H1 (cell line): ENCODE measurements at regions not wholly inside any gene's neighbourhood (a gene's known extent, or its start where the extent isn't known, plus 50 kb on each side); places are given as distances from the start of the nearest gene placed in this dataset.

Source experiments
- ASH2L ChIP-seq: fragments of 200-600, 300-600 bp; sonication (generic); IDR thresholded peaks from one replicate; pipeline ENCODE4 v1.7.1; 2017; ENCODE audit warnings: low read length
- CHD7 ChIP-seq: fragments of 300-600 bp; sonication (generic); IDR thresholded peaks from 2 replicates; pipeline ENCODE4 v1.7.1; 2012; ENCODE audit warnings: low read length, moderate library complexity, mild to moderate bottlenecking, inconsistent platforms; ENCODE audit not compliant: insufficient replicate concordance
- CTBP2 ChIP-seq: IDR thresholded peaks from 2 replicates; pipeline ENCODE4 v1.7.0; 2011; ENCODE audit warnings: borderline replicate concordance, mild to moderate bottlenecking, moderate library complexity, mixed read lengths, low read length; ENCODE audit not compliant: insufficient read depth, insufficient read length
- EP300 ChIP-seq, 2 experiments: IDR thresholded peaks; 1 replicate in 1 of 2; 2 replicates in 1 of 2; pipeline ENCODE4 v1.6.1; 2011 to 2012; ENCODE audit warnings: low read depth in 2 of 2, low read length in 2 of 2, mild to moderate bottlenecking in 2 of 2, borderline replicate concordance in 1 of 2, inconsistent platforms in 1 of 2, moderate library complexity in 1 of 2
- JUN ChIP-seq: IDR thresholded peaks from 2 replicates; pipeline ENCODE4 v1.6.1; 2011; ENCODE audit warnings: low read depth, mild to moderate bottlenecking, improper control_type of control experiment, low read length
- NRF1 ChIP-seq: IDR thresholded peaks from 2 replicates; pipeline ENCODE4 v1.6.1; 2011; ENCODE audit warnings: mild to moderate bottlenecking, low read depth, low read length, improper control_type of control experiment
- RAD21 ChIP-seq, 2 experiments: IDR thresholded peaks in 1 of 2; conservative IDR thresholded peaks in 1 of 2; 2 replicates each; pipeline ENCODE4 v1.6.1; 2011; ENCODE audit warnings: low read depth in 2 of 2, low read length in 2 of 2, improper control_type of control experiment in 1 of 2, inconsistent platforms in 1 of 2, mild to moderate bottlenecking in 1 of 2, moderate library complexity in 1 of 2

GRCh38 chr3:43856761-43857160 is 166.0 kb downstream of the ABHD5 start (continued):
- TF ChIP-seq RAD21 (IDR thresholded peaks at IDR 0.05 in 1 of 2, conservative IDR thresholded peaks at IDR 0.05 in 1 of 2; ENCODE audit: low read depth in 2 of 2, low read length in 2 of 2) (no peak), CHD7 (no peak), ASH2L (no peak), NRF1 (no peak), JUN (no peak), CTBP2 (no peak), EP300 (IDR thresholded peaks at IDR 0.05; ENCODE audit: borderline replicate concordance in 1 of 2, low read depth in 2 of 2, low read length in 2 of 2) (no peak)
